H4 (cell line): ENCODE measurements at regions not wholly inside any gene's neighbourhood (a gene's known extent, or its start where the extent isn't known, plus 50 kb on each side); places are given as distances from the start of the nearest gene placed in this dataset.
"Not testable (repeated sequence)": the region's sequence is repeated elsewhere in the genome, so short reads cannot be mapped to it uniquely, and the experiment has no call there.

Experiments
- DNase-seq: peaks from one replicate; pipeline ENCODE4 v3.0.0-alpha.2; 2015; ENCODE audit warnings: low spot score

GRCh38 chr1:232859216-232859615 is 54.0 kb downstream of the MAP10 start:
- DNase-seq, result no peak

GRCh38 chr1:232861107-232861506 is 55.9 kb downstream of the MAP10 start:
- no peak for DNase-seq

GRCh38 chr1:232863544-232864275 is 58.5 kb downstream of the MAP10 start:
- DNase-seq, result no peak

GRCh38 chr1:232865102-232865931 is 60.1 kb downstream of the MAP10 start:
- no peak for DNase-seq

GRCh38 chr1:232868793-232869491 is 63.7 kb downstream of the MAP10 start:
- peak; percentile 91 for DNase-seq

GRCh38 chr1:232871291-232871969 is 66.2 kb downstream of the MAP10 start:
- not testable (repeated sequence) for DNase-seq

- DNase-seq, result no peak
Measured at GRCh38 chr1:232872284-232872683, 67.1 kb downstream of the MAP10 start.

GRCh38 chr1:232872738-232873137 is 67.5 kb downstream of the MAP10 start:
- DNase-seq, result no peak

- no peak for DNase-seq
Measured at GRCh38 chr1:232873412-232873811, 68.2 kb downstream of the MAP10 start.

GRCh38 chr1:232873931-232874330 is 68.7 kb downstream of the MAP10 start:
- DNase-seq, result no peak

- DNase-seq, result no peak
Measured at GRCh38 chr1:232875536-232875935, 70.3 kb downstream of the MAP10 start.

- no peak for DNase-seq
Measured at GRCh38 chr1:232876506-232877364, 71.5 kb downstream of the MAP10 start.

- no peak for DNase-seq
Measured at GRCh38 chr1:232877365-232878028, 72.3 kb downstream of the MAP10 start.

GRCh38 chr1:232878086-232878485 is 72.3 kb upstream of the NTPCR start:
- DNase-seq, result no peak

- peak; percentile 24 for DNase-seq
Measured at GRCh38 chr1:232880354-232880753, 70.1 kb upstream of the NTPCR start.

- no peak for DNase-seq
Measured at GRCh38 chr1:232883992-232884661, 66.3 kb upstream of the NTPCR start.

- DNase-seq, result no peak
Measured at GRCh38 chr1:232886271-232886670, 64.1 kb upstream of the NTPCR start.

- DNase-seq, result no peak
Measured at GRCh38 chr1:232890340-232890943, 60.0 kb upstream of the NTPCR start.

- peak; percentile 93 for DNase-seq
Measured at GRCh38 chr1:232891071-232891470, 59.3 kb upstream of the NTPCR start.
